ENCODE measurements at regions not wholly inside any gene's neighbourhood (a gene's known extent, or its start where the extent isn't known, plus 50 kb on each side); places are given as distances from the start of the nearest gene placed in this dataset.

GRCh38 chr2:240229603-240230235 is 89.3 kb upstream of the OTOS start:
- Histone ChIP-seq H3K56ac (ENCODE audit: extremely low read depth, insufficient read depth, low read length) (no peak overlapping the region), H2BK20ac (ENCODE audit: low read depth, low read length) (no peak overlapping the region), H3K4me2 (ENCODE audit: low read depth, low read length) (no peak overlapping the region), H2AFZ (replicated peaks; ENCODE audit: low read length, poor library complexity) (no peak overlapping the region), H3K4me3 (ENCODE audit: insufficient read depth, low read depth, low read length) (no peak overlapping the region), H3K27me3 (ENCODE audit: control insufficient read depth, insufficient read depth, low read length) (no peaks in the 10 kb centered on the region; the same call in 1 of the 2 replicates), H2BK120ac (ENCODE audit: low read depth, low read length) (no peak overlapping the region), H3K9ac (ENCODE audit: low read depth, low read length) (no peak overlapping the region), H2AK5ac (ENCODE audit: low read depth, low read length) (no peak overlapping the region), H4K8ac (ENCODE audit: low read depth in 2 of 2, low read length in 2 of 2) (no peak overlapping the region), H3K23ac (ENCODE audit: low read depth, low read length) (no peak overlapping the region), H3K36me3 (ENCODE audit: control insufficient read depth, insufficient read depth, low read length) (no peaks in the 10 kb centered on the region), H4K5ac (ENCODE audit: low read depth, low read length) (no peak overlapping the region), H3K4ac (ENCODE audit: low read depth, low read length) (no peak overlapping the region), H3K9me3 (ENCODE audit: control insufficient read depth, insufficient read depth, low read length) (peaks cover 8% of the 10 kb centered on the region), H4K91ac (ENCODE audit: insufficient read depth, low read depth, low read length) (no peak overlapping the region), H2BK5ac (ENCODE audit: low read depth, low read length, poor library complexity, severe bottlenecking) (no peak overlapping the region), H2AK9ac (replicated peaks; ENCODE audit: low read depth, low read length, poor library complexity) (no peak overlapping the region), H3K4me1 (ENCODE audit: control insufficient read depth, insufficient read depth, low read length) (peaks cover 5% of the 10 kb centered on the region), H2BK15ac (ENCODE audit: low read depth, low read length) (no peak overlapping the region), H4K20me1 (ENCODE audit: insufficient read depth, low read length) (no peaks in the 10 kb centered on the region), H3K14ac (replicated peaks; ENCODE audit: low read depth, low read length) (no peak overlapping the region), H3K79me1 (ENCODE audit: low read depth in 1 of 2, low read length in 2 of 2) (no peaks in the 10 kb centered on the region), H3K9me1 (ENCODE audit: insufficient read depth, low read length) (no peaks in the 10 kb centered on the region), H3K18ac (ENCODE audit: low read depth, low read length) (no peak overlapping the region), H3K27ac (ENCODE audit: insufficient read depth, low read length) (no peak overlapping the region)
- DNase-seq, result peak; percentile 56
- in situ Hi-C loops (cut with MboI; ENCODE audit: low sequenced_read_pairs) (loop anchor here (5.0 kb wide), 1 partner anchor 208 kb away; the partner anchor contains the start of gene GPC1), dilution Hi-C loops (cut with HindIII; ENCODE audit: low sequenced_read_pairs, unreplicated experiment) (no loop called here), intact Hi-C loops (cut with micrococcal nuclease) (loop anchor here (5.0 kb wide), 2 partner anchors 143 to 338 kb away; partner anchors contain the start of gene RNPEPL1)
- ATAC-seq (ENCODE audit: low read depth), result no peak
- peak; percentile 34; the same call in 1 of the 2 replicates for TF ChIP-seq FOS (IDR thresholded peaks at IDR 0.05; ENCODE audit: low read depth, low read length)
- TF ChIP-seq, protein P1, sequence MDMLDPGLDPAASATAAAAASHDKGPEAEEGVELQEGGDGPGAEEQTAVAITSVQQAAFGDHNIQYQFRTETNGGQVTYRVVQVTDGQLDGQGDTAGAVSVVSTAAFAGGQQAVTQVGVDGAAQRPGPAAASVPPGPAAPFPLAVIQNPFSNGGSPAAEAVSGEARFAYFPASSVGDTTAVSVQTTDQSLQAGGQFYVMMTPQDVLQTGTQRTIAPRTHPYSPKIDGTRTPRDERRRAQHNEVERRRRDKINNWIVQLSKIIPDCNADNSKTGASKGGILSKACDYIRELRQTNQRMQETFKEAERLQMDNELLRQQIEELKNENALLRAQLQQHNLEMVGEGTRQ (IDR thresholded peaks at IDR 0.05; ENCODE audit: low read depth, low read length), result no peak
- peak; percentile 79 for TF ChIP-seq CEBPB (IDR thresholded peaks at IDR 0.05; ENCODE audit: low read depth, low read length)
- ChIA-PET CTCF (interaction anchor here (1.0 kb wide), 1 partner anchor 220 kb away, joined by 3 read pairs; no protein-coding TSS in a partner anchor), POLR2A (ENCODE audit: unreplicated experiment) (no interaction called here)
- no TSS peak for BruUV-seq (replicated peaks)
- WGBS, 2 experiments (ENCODE audit: extremely low coverage in 2 of 2, insufficient read length in 1 of 2), result 17% methylated on average over 1 of the region's 5 CpGs; no CpG with 5 or more reads in 1 of the 2 experiments

All from IMR-90 (cell line).